ENCODE measurements at regions not wholly inside any gene's neighbourhood (a gene's known extent, or its start where the extent isn't known, plus 50 kb on each side); places are given as distances from the start of the nearest gene placed in this dataset.

GRCh38 chr5:53194086-53194485, 84.5 kb upstream of the MOCS2 start:
- Histone ChIP-seq H3K79me2 (ENCODE audit: control insufficient read depth, insufficient read depth, low read length, poor library complexity) (no peaks in the 10 kb centered on the region), H2AK5ac (ENCODE audit: low read length) (no peak overlapping the region), H3K4me3 (ENCODE audit: low read depth, low read length) (no peak overlapping the region), H3K27ac (ENCODE audit: low read depth, low read length) (no peak overlapping the region), H4K91ac (ENCODE audit: low read depth, low read length) (no peak overlapping the region), H3K18ac (ENCODE audit: low read length) (no peak overlapping the region), H3K36me3 (ENCODE audit: control insufficient read depth in 1 of 2, insufficient read depth in 2 of 2, low read length in 2 of 2) (no peaks in the 10 kb centered on the region), H2AFZ (ENCODE audit: insufficient read depth, low read length, poor library complexity) (no peak overlapping the region), H3K9me3 (ENCODE audit: insufficient read depth, low read depth, low read length) (peaks cover 2% of the 10 kb centered on the region), H3K4me2 (ENCODE audit: low read length) (no peak overlapping the region), H3K14ac (ENCODE audit: low read length) (no peak overlapping the region), H3K4ac (ENCODE audit: low read depth, low read length) (no peak overlapping the region), H3K9ac (ENCODE audit: low read length) (no peak overlapping the region), H3K27me3 (ENCODE audit: insufficient read depth, low read length) (no peaks in the 10 kb centered on the region), H2BK5ac (ENCODE audit: low read depth, low read length, poor library complexity) (no peak overlapping the region), H4K8ac (ENCODE audit: low read depth, low read length) (no peak overlapping the region), H3K4me1 (ENCODE audit: control insufficient read depth in 1 of 2, insufficient read depth in 2 of 2, low read length in 2 of 2) (peaks cover 0 to under 1% of the 10 kb centered on the region in 2 experiments), H3K79me1 (ENCODE audit: low read length) (no peaks in the 10 kb centered on the region), H3K23ac (ENCODE audit: low read length) (no peak overlapping the region), H2BK120ac (ENCODE audit: insufficient read depth, low read length, poor library complexity) (no peak overlapping the region), H2BK12ac (ENCODE audit: low read length) (no peak overlapping the region), H4K12ac (ENCODE audit: low read depth, low read length) (no peak overlapping the region)
- no CpG with 5 or more reads among the region's 2 CpGs for WGBS (ENCODE audit: extremely low coverage, insufficient coverage, insufficient read length)
- no peak for DNase-seq

DNA sequence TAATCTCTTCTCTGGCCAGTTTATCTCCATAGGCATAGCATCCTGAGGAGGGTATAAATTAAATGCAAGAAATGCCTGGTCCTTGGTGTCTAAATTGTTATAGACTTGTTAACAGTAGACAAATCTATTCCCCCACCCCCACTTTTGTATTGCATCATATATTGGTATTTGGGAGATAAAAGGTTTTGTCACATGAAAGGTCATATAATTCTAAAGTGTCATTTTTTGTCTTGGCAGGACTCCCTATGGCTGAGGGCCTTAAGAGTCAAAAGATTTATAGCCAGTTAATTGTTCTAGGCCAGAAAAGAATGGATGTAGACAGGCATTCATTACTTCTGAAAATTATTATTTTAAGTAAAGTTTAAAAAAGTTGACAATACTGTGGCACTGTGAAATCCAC, 90.3 kb upstream of the MOCS2 start:
- no peak overlapping the region for H3K27ac ChIP-seq (ENCODE audit: low read depth, low read length)
- no peak overlapping the region for H4K8ac ChIP-seq (ENCODE audit: low read depth, low read length)

GRCh38 chr5:53200306-53200705, 90.7 kb upstream of the MOCS2 start:
- no CpG with 5 or more reads among the region's 8 CpGs for whole genome bisulfite sequencing (ENCODE audit: extremely low coverage, insufficient coverage, insufficient read length)
- no peaks in the 10 kb centered on the region for H3K27me3 ChIP-seq (ENCODE audit: insufficient read depth, low read length)
- no peak overlapping the region for H3K14ac ChIP-seq (ENCODE audit: low read length)
- no peak overlapping the region for H3K18ac ChIP-seq (ENCODE audit: low read length)
- H2BK5ac ChIP-seq (ENCODE audit: low read depth, low read length, poor library complexity), result no peak overlapping the region
- no peaks in the 10 kb centered on the region for H3K79me2 ChIP-seq (ENCODE audit: control insufficient read depth, insufficient read depth, low read length, poor library complexity)
- no peak overlapping the region for H2AFZ ChIP-seq (ENCODE audit: insufficient read depth, low read length, poor library complexity)
- H4K8ac ChIP-seq (ENCODE audit: low read depth, low read length), result no peak overlapping the region
- H3K27ac ChIP-seq (ENCODE audit: low read depth, low read length), result no peak overlapping the region
- H4K12ac ChIP-seq (ENCODE audit: low read depth, low read length), result no peak overlapping the region
- H3K4me2 ChIP-seq (ENCODE audit: low read length), result no peak overlapping the region
- H3K23ac ChIP-seq (ENCODE audit: low read length), result no peak overlapping the region
- no peaks in the 10 kb centered on the region for H3K9me3 ChIP-seq (ENCODE audit: insufficient read depth, low read depth, low read length)
- H3K4ac ChIP-seq (ENCODE audit: low read depth, low read length), result no peak overlapping the region
- H3K79me1 ChIP-seq (ENCODE audit: low read length), result no peaks in the 10 kb centered on the region
- H3K4me3 ChIP-seq (ENCODE audit: low read depth, low read length), result no peak overlapping the region
- H2AK5ac ChIP-seq (ENCODE audit: low read length), result no peak overlapping the region
- H3K9ac ChIP-seq (ENCODE audit: low read length), result no peak overlapping the region
- no peaks in the 10 kb centered on the region for H3K36me3 ChIP-seq (ENCODE audit: control insufficient read depth in 1 of 2, insufficient read depth in 2 of 2, low read length in 2 of 2)
- peaks cover 0 to 2% of the 10 kb centered on the region in 2 experiments for H3K4me1 ChIP-seq (ENCODE audit: control insufficient read depth in 1 of 2, insufficient read depth in 2 of 2, low read length in 2 of 2)
- no peak overlapping the region for H2BK120ac ChIP-seq (ENCODE audit: insufficient read depth, low read length, poor library complexity)
- DNase-seq, result no peak
- no peak overlapping the region for H2BK12ac ChIP-seq (ENCODE audit: low read length)
- no peak overlapping the region for H4K91ac ChIP-seq (ENCODE audit: low read depth, low read length)

More for the DNA sequence above, 90.3 kb upstream of the MOCS2 start:
- H2BK120ac ChIP-seq (ENCODE audit: insufficient read depth, low read length, poor library complexity), result no peak overlapping the region
- H3K79me2 ChIP-seq (ENCODE audit: control insufficient read depth, insufficient read depth, low read length, poor library complexity), result no peaks in the 10 kb centered on the region
- H3K4me2 ChIP-seq (ENCODE audit: low read length), result no peak overlapping the region
- peaks cover 0 to 2% of the 10 kb centered on the region in 2 experiments for H3K4me1 ChIP-seq (ENCODE audit: control insufficient read depth in 1 of 2, insufficient read depth in 2 of 2, low read length in 2 of 2)
- no peak overlapping the region for H3K4ac ChIP-seq (ENCODE audit: low read depth, low read length)
- no peak for DNase-seq
- no peak overlapping the region for H2BK12ac ChIP-seq (ENCODE audit: low read length)
- no peak overlapping the region for H2AFZ ChIP-seq (ENCODE audit: insufficient read depth, low read length, poor library complexity)
- H3K14ac ChIP-seq (ENCODE audit: low read length), result no peak overlapping the region
- H3K79me1 ChIP-seq (ENCODE audit: low read length), result no peaks in the 10 kb centered on the region
- H4K12ac ChIP-seq (ENCODE audit: low read depth, low read length), result no peak overlapping the region
- H4K91ac ChIP-seq (ENCODE audit: low read depth, low read length), result no peak overlapping the region
- no peak overlapping the region for H2BK5ac ChIP-seq (ENCODE audit: low read depth, low read length, poor library complexity)
- H3K27me3 ChIP-seq (ENCODE audit: insufficient read depth, low read length), result no peaks in the 10 kb centered on the region
- no peaks in the 10 kb centered on the region for H3K9me3 ChIP-seq (ENCODE audit: insufficient read depth, low read depth, low read length)
- H3K18ac ChIP-seq (ENCODE audit: low read length), result no peak overlapping the region
- H3K36me3 ChIP-seq (ENCODE audit: control insufficient read depth in 1 of 2, insufficient read depth in 2 of 2, low read length in 2 of 2), result no peaks in the 10 kb centered on the region
- no peak overlapping the region for H3K23ac ChIP-seq (ENCODE audit: low read length)
- H3K4me3 ChIP-seq (ENCODE audit: low read depth, low read length), result no peak overlapping the region
- no peak overlapping the region for H3K9ac ChIP-seq (ENCODE audit: low read length)
- no peak overlapping the region for H2AK5ac ChIP-seq (ENCODE audit: low read length)

DNA sequence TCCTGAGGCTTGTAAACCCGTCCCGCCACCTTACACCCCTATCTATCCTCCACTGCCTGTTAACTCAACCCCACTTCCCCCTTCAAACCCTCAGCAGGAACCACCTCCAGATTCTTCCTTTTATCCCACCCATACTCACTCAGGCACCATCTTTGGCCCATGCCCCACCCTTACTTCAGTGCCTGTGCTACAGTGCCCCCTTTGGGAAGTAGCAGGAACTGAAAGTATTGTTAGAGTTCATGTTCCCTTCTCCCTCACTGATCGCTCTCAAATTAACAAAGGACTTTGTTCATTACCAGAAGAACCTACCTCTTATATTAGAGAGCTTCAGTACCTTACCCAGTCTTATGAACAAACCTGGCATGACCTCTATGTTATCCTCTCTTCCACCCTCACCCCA, 92.2 kb upstream of the MOCS2 start:
- no peak overlapping the region for H2BK120ac ChIP-seq (ENCODE audit: insufficient read depth, low read length, poor library complexity)
- H2BK12ac ChIP-seq (ENCODE audit: low read length), result no peak overlapping the region
- no peak overlapping the region for H3K14ac ChIP-seq (ENCODE audit: low read length)
- H3K4ac ChIP-seq (ENCODE audit: low read depth, low read length), result no peak overlapping the region
- H4K8ac ChIP-seq (ENCODE audit: low read depth, low read length), result no peak overlapping the region
- no peak overlapping the region for H4K12ac ChIP-seq (ENCODE audit: low read depth, low read length)
- H3K4me2 ChIP-seq (ENCODE audit: low read length), result no peak overlapping the region
- peaks cover 4% of the 10 kb centered on the region for H3K9me3 ChIP-seq (ENCODE audit: insufficient read depth, low read depth, low read length)
- no peak overlapping the region for H2AFZ ChIP-seq (ENCODE audit: insufficient read depth, low read length, poor library complexity)
- no peak overlapping the region for H3K23ac ChIP-seq (ENCODE audit: low read length)
- H3K9ac ChIP-seq (ENCODE audit: low read length), result no peak overlapping the region
- H2AK5ac ChIP-seq (ENCODE audit: low read length), result no peak overlapping the region
- H3K27me3 ChIP-seq (ENCODE audit: insufficient read depth, low read length), result no peaks in the 10 kb centered on the region
- no peak overlapping the region for H3K27ac ChIP-seq (ENCODE audit: low read depth, low read length)
- no peak overlapping the region for H3K18ac ChIP-seq (ENCODE audit: low read length)
- H2BK5ac ChIP-seq (ENCODE audit: low read depth, low read length, poor library complexity), result no peak overlapping the region
- H3K36me3 ChIP-seq (ENCODE audit: control insufficient read depth in 1 of 2, insufficient read depth in 2 of 2, low read length in 2 of 2), result no peaks in the 10 kb centered on the region
- H3K4me1 ChIP-seq (ENCODE audit: control insufficient read depth in 1 of 2, insufficient read depth in 2 of 2, low read length in 2 of 2), result peaks cover 0 to 2% of the 10 kb centered on the region in 2 experiments
- H3K79me1 ChIP-seq (ENCODE audit: low read length), result no peaks in the 10 kb centered on the region
- no peak overlapping the region for H3K4me3 ChIP-seq (ENCODE audit: low read depth, low read length)
- no CpG with 5 or more reads among the region's 3 CpGs for WGBS (ENCODE audit: extremely low coverage, insufficient coverage, insufficient read length)
- DNase-seq, result no peak
- H4K91ac ChIP-seq (ENCODE audit: low read depth, low read length), result no peak overlapping the region
- no peaks in the 10 kb centered on the region for H3K79me2 ChIP-seq (ENCODE audit: control insufficient read depth, insufficient read depth, low read length, poor library complexity)

Measured in trophoblast cell (in vitro differentiated cells and primary cell).